AG10803 (cell line): ENCODE measurements at regions not wholly inside any gene's neighbourhood (a gene's known extent, or its start where the extent isn't known, plus 50 kb on each side); places are given as distances from the start of the nearest gene placed in this dataset.

Experiments used
- DNase-seq: peaks from one replicate; pipeline ENCODE4 v3.0.0; 2010; ENCODE audit warnings: low read depth
- H3K4me3 ChIP-seq: 2 replicates; pipeline ENCODE4 v1.5.1; 2011; ENCODE audit warnings: mild to moderate bottlenecking, low read length, control low read depth
- TF ChIP-seq, protein P1 (sequence below): conservative IDR thresholded peaks from 2 replicates; pipeline ENCODE4 v1.5.1; 2011; ENCODE audit warnings: mild to moderate bottlenecking, low read length, control low read depth, inconsistent platforms

DNA sequence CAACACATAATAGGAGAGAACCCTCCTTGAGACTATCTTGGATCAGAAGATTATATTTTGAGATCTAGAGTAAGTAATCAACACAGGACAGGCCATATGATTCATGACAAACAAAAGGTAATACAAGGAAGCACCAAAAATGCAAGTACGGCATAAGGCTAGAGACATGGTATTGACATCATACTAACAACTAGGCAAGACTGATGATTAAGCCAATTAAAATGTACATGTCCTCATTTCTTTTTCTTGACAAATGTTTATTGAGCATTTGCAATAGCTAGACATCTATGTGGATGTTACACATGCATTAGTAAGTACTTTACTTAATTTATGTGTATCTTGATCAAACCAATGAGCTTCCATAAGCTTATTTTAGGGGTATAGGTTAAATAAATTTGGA lies 695.7 kb upstream of the GALNTL6 start:
- DNase-seq, result no peak
- H3K4me3 ChIP-seq, result no peak overlapping the region
- TF ChIP-seq, protein P1, sequence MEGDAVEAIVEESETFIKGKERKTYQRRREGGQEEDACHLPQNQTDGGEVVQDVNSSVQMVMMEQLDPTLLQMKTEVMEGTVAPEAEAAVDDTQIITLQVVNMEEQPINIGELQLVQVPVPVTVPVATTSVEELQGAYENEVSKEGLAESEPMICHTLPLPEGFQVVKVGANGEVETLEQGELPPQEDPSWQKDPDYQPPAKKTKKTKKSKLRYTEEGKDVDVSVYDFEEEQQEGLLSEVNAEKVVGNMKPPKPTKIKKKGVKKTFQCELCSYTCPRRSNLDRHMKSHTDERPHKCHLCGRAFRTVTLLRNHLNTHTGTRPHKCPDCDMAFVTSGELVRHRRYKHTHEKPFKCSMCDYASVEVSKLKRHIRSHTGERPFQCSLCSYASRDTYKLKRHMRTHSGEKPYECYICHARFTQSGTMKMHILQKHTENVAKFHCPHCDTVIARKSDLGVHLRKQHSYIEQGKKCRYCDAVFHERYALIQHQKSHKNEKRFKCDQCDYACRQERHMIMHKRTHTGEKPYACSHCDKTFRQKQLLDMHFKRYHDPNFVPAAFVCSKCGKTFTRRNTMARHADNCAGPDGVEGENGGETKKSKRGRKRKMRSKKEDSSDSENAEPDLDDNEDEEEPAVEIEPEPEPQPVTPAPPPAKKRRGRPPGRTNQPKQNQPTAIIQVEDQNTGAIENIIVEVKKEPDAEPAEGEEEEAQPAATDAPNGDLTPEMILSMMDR, result no peak

DNA sequence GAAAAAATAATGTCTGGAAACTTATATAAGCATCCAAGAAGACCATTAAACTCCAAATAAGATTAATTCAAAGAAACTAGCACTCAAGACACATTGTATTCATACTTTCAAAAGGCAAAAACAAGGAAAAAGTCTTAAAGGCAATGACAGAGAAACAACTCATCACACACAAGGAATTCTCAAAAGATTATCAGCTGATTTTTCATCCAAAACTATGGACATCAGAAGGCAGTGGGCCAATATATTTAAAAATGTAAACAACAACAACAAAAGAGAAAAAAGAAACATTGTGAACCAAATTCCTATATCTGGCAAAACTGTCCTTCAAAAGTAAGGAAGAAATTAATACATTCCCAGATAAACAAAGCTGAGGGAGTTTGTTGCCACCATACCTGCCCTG lies 711.4 kb upstream of the GALNTL6 start:
- TF ChIP-seq, protein P1, result no peak
- no peak for DNase-seq

DNA sequence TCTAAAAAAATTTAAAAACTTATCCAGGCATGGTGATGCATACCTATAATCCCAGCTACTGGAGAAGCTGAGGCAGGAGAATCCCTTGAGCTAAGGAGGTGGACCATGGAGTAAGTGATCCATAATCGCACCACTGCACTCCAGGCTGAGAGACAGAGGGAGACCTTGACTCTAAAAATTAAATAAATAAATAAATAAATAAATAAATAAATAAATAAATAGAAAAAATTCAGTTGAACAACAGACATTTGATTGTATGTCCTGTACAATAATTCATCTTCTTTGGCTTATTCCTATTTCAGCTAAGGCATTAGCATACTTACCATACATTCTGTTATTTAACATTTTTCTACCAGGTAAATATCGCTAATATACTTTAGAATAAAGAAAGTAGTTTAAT lies 726.1 kb upstream of the GALNTL6 start:
- no peak for DNase-seq
- H3K4me3 ChIP-seq, result no peak overlapping the region
- TF ChIP-seq, protein P1, result no peak

More for the DNA sequence above, 711.4 kb upstream of the GALNTL6 start:
- no peak overlapping the region for H3K4me3 ChIP-seq

DNA sequence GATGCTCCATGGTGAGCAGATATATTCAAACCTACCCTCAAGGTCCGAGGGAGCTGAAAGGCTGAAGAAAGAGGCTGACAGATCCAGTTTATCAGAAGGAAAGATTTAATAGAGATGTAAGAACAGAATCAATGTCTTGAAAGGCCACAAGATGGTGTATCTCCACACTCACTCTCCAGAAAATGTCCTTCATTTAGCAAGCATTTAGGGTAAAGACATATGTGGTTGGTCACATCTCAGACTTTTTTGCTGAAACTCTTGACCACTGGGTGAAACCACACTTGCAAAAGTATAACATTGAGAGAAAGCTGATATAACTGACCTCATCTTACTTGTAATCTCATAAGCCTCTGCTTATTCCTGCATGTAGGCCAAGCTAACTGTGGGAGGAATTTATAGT lies 745.8 kb upstream of the GALNTL6 start:
- TF ChIP-seq, protein P1, result no peak
- no peak for DNase-seq
- no peak overlapping the region for H3K4me3 ChIP-seq

DNA sequence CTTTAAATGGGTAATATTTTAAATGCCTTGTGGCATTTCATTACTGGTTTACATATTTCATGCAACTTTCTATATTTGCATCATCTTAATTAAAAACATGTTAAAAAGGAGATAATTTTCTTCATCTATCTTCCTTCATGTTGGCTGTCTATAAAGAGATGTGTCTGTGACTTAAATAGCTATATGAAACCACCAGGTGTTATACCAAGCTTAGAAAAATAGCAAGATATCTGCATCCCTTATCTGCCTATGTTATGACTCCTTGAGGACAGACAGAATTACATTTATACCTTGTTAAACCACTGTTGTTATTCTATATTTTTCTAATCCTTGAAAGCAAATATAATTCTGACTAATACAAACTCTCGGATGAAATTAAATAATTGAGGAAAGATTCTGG lies 763.8 kb upstream of the GALNTL6 start:
- no peak overlapping the region for H3K4me3 ChIP-seq
- TF ChIP-seq, protein P1, result no peak
- no peak for DNase-seq

DNA sequence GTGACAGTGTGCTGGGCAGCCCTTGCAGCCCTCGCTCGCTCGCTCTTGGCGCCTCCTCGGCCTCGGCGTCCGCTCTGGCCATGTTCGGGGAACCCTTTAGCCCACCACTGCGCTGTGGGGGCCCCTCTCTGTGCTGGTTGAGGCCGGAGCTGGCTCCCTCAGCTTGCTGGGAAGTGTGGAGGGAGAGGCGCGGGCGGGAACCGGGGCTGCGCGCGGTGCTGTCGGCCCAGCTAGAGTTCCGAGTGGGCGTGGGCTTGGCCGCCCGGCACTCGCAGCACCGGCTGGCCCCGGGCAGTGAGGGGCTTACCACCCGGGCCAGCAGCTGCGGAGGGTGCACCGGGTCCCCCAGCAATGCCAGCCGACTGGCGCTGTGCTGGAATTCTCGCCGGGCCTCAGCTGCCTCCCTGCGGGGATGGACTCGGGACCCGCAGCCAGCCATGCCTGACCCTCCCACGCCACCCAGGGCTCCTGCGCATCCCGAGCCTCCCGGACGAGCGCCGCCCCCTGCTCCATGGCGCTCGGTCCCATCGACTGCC lies 770.1 kb upstream of the GALNTL6 start:
- DNase-seq, result no peak
- H3K4me3 ChIP-seq, result no peak overlapping the region
- TF ChIP-seq, protein P1, result no peak

DNA sequence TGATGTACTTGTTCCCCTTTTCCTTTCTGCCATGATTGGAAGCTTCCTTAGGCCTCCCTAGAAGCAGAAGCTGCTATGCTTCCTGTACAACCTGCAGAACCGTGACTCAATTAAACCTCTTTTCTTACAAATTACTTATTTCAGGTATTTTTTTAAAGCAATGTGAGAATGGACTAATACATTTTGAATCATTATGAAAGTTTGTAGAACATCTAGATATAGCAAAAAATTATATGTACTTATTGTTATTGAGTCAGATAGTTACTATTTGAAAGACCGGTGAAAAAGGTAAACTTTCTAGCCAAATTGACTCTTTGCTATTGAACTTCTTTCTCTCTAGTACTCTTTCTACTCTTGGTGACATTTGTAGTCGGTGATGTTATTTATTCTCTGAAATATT lies 777.3 kb upstream of the GALNTL6 start:
- no peak for DNase-seq
- TF ChIP-seq, protein P1, result no peak
- no peak overlapping the region for H3K4me3 ChIP-seq
